Small intestine (tissue), 7 donors: ENCODE measurements at regions not wholly inside any gene's neighbourhood (a gene's known extent, or its start where the extent isn't known, plus 50 kb on each side); places are given as distances from the start of the nearest gene placed in this dataset.
"Not testable (repeated sequence)": the region's sequence is repeated elsewhere in the genome, so short reads cannot be mapped to it uniquely, and the experiment has no call there.

ENCODE experiments used
- DNase-seq, 2 donors: peaks; one replicate each; pipeline versions ENCODE4 v3.0.0 to v3.0.0-alpha.2; 2013
- FAIRE-seq: peaks from 2 replicates; lab custom pipeline; 2012; peaks lifted over from hg19 to GRCh38; lab: Jason Lieb, UNC
- H3K27ac ChIP-seq, 3 donors: one replicate each; pipeline ENCODE4 v1.5.1; 2013; ENCODE audit warnings: low read length in 2 of 3, mild to moderate bottlenecking in 2 of 3, control low read depth in 1 of 3, inconsistent platforms in 1 of 3, low read depth in 1 of 3, moderate library complexity in 1 of 3
- H3K27me3 ChIP-seq, 3 donors: one replicate each; pipeline ENCODE4 v1.6.1; 2013; ENCODE audit warnings: low read length in 3 of 3, inconsistent platforms in 1 of 3; ENCODE audit not compliant: control insufficient read depth in 3 of 3, insufficient read depth in 3 of 3
- H3K36me3 ChIP-seq, 3 donors: one replicate each; pipeline ENCODE4 v1.6.1; 2013; ENCODE audit warnings: low read length in 3 of 3, inconsistent platforms in 1 of 3, low read depth in 1 of 3, mild to moderate bottlenecking in 1 of 3, moderate library complexity in 1 of 3; ENCODE audit not compliant: control insufficient read depth in 3 of 3, insufficient read depth in 2 of 3
- H3K4me1 ChIP-seq, 3 donors: one replicate each; pipeline ENCODE4 v1.6.1; 2013; ENCODE audit warnings: low read length in 2 of 3, inconsistent platforms in 1 of 3, low read depth in 1 of 3, mild to moderate bottlenecking in 1 of 3, moderate library complexity in 1 of 3; ENCODE audit not compliant: control insufficient read depth in 3 of 3, insufficient read depth in 2 of 3
- H3K4me3 ChIP-seq, 3 donors: one replicate each; pipeline ENCODE4 v1.5.1; 2013; ENCODE audit warnings: low read length in 3 of 3, control low read depth in 1 of 3, inconsistent platforms in 1 of 3, low read depth in 1 of 3, mild to moderate bottlenecking in 1 of 3, moderate library complexity in 1 of 3
- H3K9me3 ChIP-seq, 2 donors: one replicate each; pipeline ENCODE4 v1.6.1; 2013; ENCODE audit warnings: low read depth in 1 of 2, low read length in 1 of 2; ENCODE audit not compliant: control insufficient read depth in 2 of 2, insufficient read depth in 1 of 2
- WGBS, 3 donors: extraction: QIAGEN DNeasy Blood & Tissue Kit; methylation state at CpG; one replicate each; pipeline ENCODE4 v1.1.7; 2013; 5-methylcytosine and 5-hydroxymethylcytosine counted together
- donor health status: healthy with polysubstance abuse.
- donor health status: control.
- donor health status: control.
- donor health status: Bipolar disorder and iron deficiency.
- donor health status: healthy.

- FAIRE-seq = peak; percentile 95
- not testable (repeated sequence) for H3K9me3 ChIP-seq, DNase-seq
These were observed 187.0 kb upstream of the USP15 start for GRCh38 chr12:62073236-62073635.

GRCh38 chr12:62075870-62076269 lies 184.3 kb upstream of the USP15 start:
- FAIRE-seq (no peak), DNase-seq (peak in 1 of 2 donors; percentile 13)
- WGBS, 3 donors = 3 to 38% (median 25%) methylated on average over 1 of the region's 1 CpG
- Histone ChIP-seq H3K4me1 (no peaks in the 10 kb centered on the region), H3K36me3 (no peaks in the 10 kb centered on the region), H3K9me3 (no peaks in the 10 kb centered on the region), H3K27ac (no peak overlapping the region), H3K27me3 (peaks cover 0 to 23% (median 0%) of the 10 kb centered on the region in 3 donors), H3K4me3 (no peak overlapping the region)

More at GRCh38 chr12:62073236-62073635, 187.0 kb upstream of the USP15 start:
- H3K4me1 ChIP-seq, H3K36me3 ChIP-seq, H3K27ac ChIP-seq, H3K4me3 ChIP-seq: not testable (repeated sequence)
- peaks cover 0 to 14% (median 0%) of the 10 kb centered on the region in 3 donors for H3K27me3 ChIP-seq

GRCh38 chr12:62078020-62078419 lies 182.2 kb upstream of the USP15 start:
- no peak for FAIRE-seq

GRCh38 chr12:62082448-62082847 lies 177.8 kb upstream of the USP15 start:
- DNase-seq (no peak), FAIRE-seq (no peak)
- Histone ChIP-seq H3K27me3 (peaks cover 0 to 17% (median 0%) of the 10 kb centered on the region in 3 donors), H3K9me3 (no peaks in the 10 kb centered on the region), H3K36me3 (no peaks in the 10 kb centered on the region), H3K4me3 (no peak overlapping the region), H3K4me1 (no peaks in the 10 kb centered on the region), H3K27ac (no peak overlapping the region)
- 88 to 100% (median 92%) methylated on average over 1 of the region's 1 CpG for WGBS, 3 donors

More at GRCh38 chr12:62078020-62078419, 182.2 kb upstream of the USP15 start:
- Histone ChIP-seq H3K36me3 (no peaks in the 10 kb centered on the region), H3K27ac (no peak overlapping the region), H3K4me1 (no peaks in the 10 kb centered on the region), H3K9me3 (no peaks in the 10 kb centered on the region), H3K27me3 (peaks cover 0 to 17% (median 0%) of the 10 kb centered on the region in 3 donors), H3K4me3 (no peak overlapping the region)
- 44 to 62% (median 56%) methylated on average over 6 of the region's 6 CpGs for WGBS, 3 donors
- DNase-seq = no peak

GRCh38 chr12:62098132-62098531 lies 162.1 kb upstream of the USP15 start:
- Histone ChIP-seq H3K36me3 (no peaks in the 10 kb centered on the region), H3K27me3 (no peaks in the 10 kb centered on the region), H3K4me1 (peaks cover 0 to 12% (median 0%) of the 10 kb centered on the region in 3 donors), H3K4me3 (no peak overlapping the region), H3K27ac (no peak overlapping the region), H3K9me3 (no peaks in the 10 kb centered on the region)
- DNase-seq (no peak), FAIRE-seq (no peak)
- WGBS, 3 donors = 66 to 77% (median 70%) methylated on average over 3 of the region's 3 CpGs

- Histone ChIP-seq H3K9me3 (no peaks in the 10 kb centered on the region), H3K4me1 (no peaks in the 10 kb centered on the region), H3K27ac (no peak overlapping the region), H3K4me3 (no peak overlapping the region), H3K27me3 (no peaks in the 10 kb centered on the region), H3K36me3 (no peaks in the 10 kb centered on the region)
- no peak for FAIRE-seq
- no peak for DNase-seq
These were observed 156.5 kb upstream of the USP15 start for GRCh38 chr12:62103748-62104147.

- no peaks in the 10 kb centered on the region for H3K9me3 ChIP-seq
- FAIRE-seq (no peak), DNase-seq (no peak)
- no peaks in the 10 kb centered on the region for H3K27me3 ChIP-seq
- 53 to 57% (median 55%) methylated on average over 8 of the region's 8 CpGs for WGBS, 3 donors
- no peaks in the 10 kb centered on the region for H3K4me1 ChIP-seq
- H3K4me3 ChIP-seq = no peak overlapping the region
- no peaks in the 10 kb centered on the region for H3K36me3 ChIP-seq
- no peak overlapping the region for H3K27ac ChIP-seq
These were observed 153.5 kb upstream of the USP15 start for GRCh38 chr12:62106547-62107185.

GRCh38 chr12:62113366-62114011 lies 146.7 kb upstream of the USP15 start:
- Histone ChIP-seq H3K36me3 (no peaks in the 10 kb centered on the region), H3K27me3 (no peaks in the 10 kb centered on the region), H3K4me3 (no peak overlapping the region), H3K4me1 (no peaks in the 10 kb centered on the region), H3K27ac (no peak overlapping the region), H3K9me3 (no peaks in the 10 kb centered on the region)
- FAIRE-seq (no peak), DNase-seq (no peak)
- whole genome bisulfite sequencing, 3 donors = 54 to 65% (median 63%) methylated on average over 10 of the region's 10 CpGs
